Ureter (tissue), 1 donor: ENCODE measurements at regions not wholly inside any gene's neighbourhood (a gene's known extent, or its start where the extent isn't known, plus 50 kb on each side); places are given as distances from the start of the nearest gene placed in this dataset.

Experiments
- DNase-seq: peaks from one replicate; pipeline ENCODE4 v3.0.0-alpha.2; 2020; ENCODE audit warnings: low spot score
- donor health status: DM: yes; HTN: yes; CAD: no.

DNA sequence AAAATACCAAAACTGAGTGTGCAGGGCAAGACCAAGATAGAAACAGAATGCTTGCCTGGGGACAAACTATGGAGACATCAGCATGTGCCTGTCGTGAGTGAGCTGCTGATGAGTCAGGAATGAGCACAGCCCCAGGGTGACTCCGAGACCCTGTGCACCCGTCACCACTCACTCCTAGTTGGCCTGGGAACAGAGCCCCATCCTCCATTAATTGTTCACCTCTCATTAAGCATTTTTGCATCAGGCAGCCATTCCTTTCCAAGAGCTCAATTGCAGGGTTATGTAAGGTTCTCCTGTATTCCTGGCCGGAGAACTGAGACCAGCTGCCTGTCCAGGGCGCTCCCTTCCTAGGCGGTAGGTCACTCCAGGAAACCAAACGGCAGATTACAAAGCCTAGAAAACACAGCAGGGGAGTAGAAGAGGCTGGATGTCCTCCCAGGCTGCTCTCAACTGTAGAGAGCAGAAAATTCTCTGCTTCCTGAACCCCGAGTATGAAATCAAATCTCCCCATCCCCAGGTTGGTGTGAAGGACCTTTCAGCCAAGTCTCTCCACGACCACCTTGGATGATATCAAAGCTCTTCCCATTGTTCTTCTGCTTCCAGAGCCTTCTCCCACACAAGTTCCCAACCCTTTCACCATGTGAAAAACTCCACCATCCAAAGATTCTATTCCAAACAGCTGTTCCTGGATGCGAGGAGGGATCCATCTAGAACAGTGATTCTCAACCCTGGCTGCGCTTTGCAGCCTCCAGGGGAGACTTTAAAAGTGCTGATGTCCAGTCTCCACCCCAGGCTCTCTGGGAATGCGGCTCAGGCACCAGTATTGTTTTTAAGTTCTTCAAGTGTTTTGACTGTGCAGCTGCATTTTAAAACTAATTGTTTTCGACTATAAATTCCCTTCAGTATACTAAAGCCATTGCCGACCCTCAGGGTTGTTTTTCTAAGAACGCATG is 532.6 kb upstream of the JARID2 start:
- DNase-seq, result no peak

- no peak for DNase-seq
Observed at GRCh38 chr6:14713966-14714631, 531.8 kb upstream of the JARID2 start.

DNA sequence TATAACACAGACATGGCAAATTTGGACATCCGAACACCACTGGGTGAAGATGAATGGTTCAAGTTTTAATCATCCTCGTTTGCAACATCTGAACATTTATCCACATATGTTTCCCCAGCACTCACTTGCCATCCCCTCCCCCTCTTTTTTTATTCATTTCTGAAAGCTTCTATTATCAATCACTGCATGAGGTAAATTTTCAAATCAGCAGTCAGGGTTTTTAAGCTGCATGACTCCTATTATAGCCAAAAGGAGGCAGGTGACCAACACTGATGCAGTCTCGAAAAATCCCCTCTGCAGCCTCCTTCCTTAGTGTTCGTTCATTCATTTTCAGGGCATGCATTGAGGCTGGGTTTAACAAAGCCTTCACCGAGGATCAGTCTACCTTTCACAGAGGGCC is 530.8 kb upstream of the JARID2 start:
- no peak for DNase-seq

DNA sequence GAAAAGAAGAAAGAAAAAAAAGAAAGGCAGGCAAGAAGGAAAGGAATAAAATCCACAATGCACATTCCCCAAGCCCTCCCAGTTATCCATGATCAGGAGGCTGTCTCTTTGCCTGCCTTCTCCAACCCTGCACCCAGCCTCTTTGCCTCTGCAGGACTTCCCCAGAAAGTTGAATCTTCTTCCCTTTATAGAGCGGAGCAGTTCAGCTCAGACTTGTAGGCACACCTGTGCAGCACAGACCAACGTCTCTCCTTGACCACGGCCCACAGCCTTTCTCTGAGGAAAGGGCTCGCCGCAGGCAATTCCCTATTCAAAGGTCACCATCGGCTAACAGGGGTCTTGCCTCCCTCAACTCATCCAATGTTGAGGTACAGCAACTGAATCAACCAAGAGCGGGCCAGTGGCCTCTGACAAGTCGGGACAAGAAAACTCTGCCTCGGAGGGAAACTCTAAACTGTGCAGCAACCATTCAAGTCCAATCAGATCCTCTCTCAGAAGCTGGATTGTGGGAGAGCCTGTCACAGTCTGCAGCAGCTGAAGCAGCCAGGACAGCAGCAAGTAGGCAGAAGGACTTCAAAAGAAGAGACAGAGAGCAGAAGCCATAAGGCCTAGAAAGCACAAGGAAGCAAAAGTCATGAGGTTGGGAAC is 529.2 kb upstream of the JARID2 start:
- DNase-seq, result peak; percentile 52

DNA sequence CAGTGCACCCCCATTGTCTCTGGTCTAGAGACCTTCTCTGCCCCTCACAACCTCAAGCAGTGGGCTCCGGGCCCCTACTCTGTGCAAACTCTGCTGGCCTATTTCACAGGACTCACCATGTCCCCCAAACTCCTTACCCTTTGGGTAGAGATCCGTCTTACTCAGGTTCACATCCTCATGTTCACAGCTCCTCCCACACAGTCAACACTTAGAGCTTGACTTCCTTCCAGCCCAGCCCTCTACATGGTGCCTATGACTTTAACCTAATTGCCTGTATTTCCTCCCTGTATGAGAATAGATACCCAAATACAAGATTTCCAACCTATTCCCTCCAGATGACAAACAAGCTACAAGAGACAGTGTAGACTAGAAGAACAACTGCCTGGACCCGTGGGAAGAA is 528.6 kb upstream of the JARID2 start:
- no peak for DNase-seq

DNA sequence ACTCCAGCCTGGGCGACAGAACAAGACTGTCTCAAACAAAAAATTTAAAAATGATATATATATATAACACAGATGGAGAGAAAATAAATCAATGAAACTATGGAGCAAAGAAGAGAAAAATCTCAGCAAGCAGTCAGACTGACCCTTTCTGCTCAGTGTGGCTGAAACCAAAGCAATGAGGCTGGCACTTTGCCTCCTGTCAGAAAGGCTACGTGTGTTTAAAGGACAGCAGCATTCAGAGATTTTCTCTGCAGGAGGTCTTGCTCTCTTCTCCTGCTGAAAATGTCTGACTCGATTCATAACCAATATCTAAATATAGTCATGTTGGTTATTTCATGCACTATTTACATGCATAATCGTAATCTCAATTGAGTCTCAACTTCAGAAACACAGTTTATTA is 527.0 kb upstream of the JARID2 start:
- no peak for DNase-seq

- DNase-seq, result no peak
Observed at GRCh38 chr6:14719270-14719669, 526.6 kb upstream of the JARID2 start.

DNA sequence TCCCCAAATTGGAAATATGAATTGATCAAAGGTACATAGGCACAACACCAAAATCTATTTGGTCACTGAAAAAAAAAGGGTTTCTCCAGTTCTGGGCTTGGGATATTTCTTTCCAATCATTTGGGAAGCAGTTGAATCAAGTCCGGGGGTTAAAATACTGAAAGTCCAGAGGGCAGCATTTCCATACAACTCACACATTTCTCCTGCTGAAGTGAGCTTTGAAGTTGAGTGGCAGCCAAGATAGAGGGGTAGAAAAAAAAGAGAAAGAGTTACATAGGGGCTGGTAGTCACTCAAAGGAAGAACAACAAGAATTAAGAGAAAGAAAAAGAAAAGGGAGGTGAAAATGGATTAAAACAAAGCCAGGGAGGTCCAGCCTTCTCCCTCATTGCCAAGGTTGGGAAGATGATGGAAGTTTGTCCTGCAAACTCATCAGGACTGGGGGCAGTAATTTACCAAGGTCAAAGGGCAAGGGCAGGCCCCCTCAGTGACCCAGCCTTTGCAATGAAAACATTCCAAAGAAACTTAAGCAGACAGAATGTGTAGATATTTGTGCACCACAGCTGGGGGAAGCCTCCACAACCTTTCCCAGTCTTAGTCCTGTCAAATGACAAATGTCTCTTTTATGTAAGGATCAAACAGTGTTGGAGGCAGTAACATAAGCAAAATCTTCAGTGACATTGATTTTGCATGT is 525.3 kb upstream of the JARID2 start:
- DNase-seq, result no peak

DNA sequence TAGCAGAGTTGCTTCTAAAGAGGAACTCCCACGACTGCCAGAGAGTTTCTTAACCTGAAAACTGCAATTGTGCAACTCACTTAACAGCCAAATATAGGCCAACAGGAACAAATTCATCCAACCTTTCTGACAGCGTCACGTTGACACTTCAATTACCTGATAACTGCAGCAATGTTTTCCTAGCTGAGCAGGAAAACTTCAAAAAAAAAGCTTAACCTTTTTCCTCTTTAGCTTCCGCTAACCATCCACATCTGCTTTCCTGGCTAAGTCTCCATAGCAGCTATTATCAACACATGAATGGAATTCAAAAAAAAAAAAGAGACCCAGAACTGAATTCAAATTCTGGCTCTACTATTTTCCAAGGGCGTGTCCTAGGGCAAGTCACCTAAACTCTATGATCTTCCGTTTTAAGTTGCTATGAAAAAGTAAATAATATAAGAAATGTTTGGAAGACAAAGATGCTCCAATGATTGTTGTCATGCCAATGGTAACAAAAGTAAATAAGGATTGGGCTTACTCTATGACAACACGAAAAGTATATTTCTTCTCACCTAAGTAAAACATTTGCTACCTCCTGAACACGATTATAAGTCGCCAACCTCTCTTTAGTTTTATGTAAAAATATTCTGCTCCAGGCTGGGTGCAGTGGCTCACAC is 524.6 kb upstream of the JARID2 start:
- DNase-seq, result no peak

GRCh38 chr6:14722001-14722562 is 523.8 kb upstream of the JARID2 start:
- no peak for DNase-seq

DNA sequence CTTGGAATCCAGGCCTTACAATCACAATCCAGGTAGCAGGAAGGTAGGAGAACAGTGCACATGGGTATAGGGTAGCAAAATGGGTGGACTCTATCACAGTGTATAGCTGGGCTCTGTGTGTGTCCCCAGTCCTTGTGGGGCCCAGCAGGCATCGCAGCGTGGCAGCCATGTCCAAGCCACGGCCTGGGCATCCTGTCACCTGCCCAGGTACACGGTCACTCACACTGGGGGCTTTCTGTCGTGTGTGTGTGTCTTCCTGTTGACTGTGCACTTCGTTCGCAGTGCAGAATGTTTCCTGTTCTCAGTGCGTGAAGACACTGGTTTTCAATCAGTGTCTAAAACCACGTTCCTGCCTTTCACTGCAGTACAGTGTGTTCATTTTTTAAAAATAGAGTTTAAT is 523.2 kb upstream of the JARID2 start:
- DNase-seq, result no peak

GRCh38 chr6:14723535-14724086 is 522.3 kb upstream of the JARID2 start:
- DNase-seq, result no peak

DNA sequence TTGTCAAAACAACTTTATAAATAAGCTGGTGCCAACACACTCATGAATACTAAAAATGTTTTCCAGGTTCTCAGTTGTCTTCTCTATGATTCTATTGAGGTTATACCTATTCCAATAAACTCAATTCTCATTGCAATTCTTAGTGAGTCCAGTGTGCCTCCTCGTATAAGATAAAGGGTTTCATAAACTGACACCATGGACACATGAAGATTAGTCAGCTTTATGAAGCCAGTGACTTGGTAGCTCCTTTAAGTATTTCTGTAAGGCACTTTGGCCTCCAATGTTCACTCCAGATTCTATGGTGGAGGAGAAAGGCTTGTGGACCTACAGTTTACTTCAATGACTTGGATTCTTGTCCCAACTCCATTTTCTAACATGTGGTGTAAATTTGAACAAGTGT is 521.3 kb upstream of the JARID2 start:
- DNase-seq, result no peak

DNA sequence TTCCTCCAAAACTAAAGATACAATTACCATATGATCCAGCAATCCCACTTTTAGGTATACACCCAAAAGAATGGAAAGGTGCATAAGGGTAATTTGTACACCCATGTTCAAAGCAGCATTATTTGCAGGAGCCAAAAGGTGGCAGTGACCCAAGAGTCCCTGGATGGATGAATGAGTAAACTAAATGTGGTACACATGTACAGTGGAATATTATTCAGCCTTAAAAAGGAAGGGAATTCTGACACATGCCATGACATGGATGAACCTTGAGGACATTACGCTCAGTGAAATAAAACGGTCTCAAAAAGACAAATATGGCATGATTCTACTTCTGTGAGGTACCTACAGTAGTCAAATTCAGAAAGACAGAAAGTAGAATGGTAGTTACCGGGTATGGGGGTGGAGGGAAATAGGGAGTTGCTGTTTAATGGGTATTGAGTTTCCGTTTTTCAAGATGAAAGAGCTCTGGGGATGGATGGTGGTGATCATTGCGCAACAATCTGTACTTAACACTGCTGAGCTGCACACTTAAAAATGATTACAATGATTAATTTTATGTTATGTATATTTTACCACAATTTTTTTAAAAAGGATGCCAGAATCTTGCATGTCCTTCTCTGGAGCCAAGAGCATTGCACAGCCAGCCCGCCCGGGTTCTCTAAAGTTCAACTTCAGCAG is 518.9 kb upstream of the JARID2 start:
- DNase-seq, result no peak

DNA sequence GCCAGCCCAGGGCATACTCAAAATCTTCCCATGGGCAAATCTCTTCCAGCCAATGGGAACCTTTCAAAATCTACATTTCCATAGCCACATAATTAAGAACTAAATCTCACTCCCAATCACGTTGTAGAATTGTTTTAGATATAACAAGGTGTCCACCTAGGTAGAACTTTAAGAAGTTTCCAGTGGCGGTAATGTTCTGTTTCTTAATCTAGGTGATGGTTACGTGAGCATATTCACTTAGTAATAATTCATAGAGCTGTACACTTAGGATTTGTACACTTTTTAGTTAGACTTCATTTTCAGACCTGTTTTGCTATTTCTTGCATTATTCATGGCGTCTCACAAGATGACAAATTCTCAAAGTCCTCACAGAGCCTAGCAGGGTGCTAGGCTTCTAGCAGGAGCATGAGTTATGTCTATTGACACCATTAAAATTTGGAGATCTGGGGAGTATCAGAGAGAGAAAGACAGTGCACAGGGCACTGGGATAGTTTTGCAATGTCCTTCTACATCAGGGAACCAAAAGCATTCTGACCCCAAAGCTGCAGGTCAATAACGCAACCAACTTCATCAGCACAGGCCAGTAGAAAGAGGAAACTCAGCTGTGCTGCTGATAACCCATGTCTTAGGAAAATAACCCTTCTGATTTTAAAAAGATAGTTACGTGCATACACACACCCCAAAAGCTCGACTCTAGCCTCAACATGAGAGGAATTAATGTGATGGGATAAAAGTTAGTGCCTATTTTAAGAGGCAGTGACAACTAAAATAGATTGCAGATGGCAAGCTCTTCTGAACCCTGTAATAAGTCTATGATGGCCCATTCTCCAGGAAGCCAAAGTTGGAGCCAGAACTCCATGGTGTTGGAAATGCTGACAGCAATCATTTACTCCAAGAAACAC is 518.1 kb upstream of the JARID2 start:
- DNase-seq, result no peak

DNA sequence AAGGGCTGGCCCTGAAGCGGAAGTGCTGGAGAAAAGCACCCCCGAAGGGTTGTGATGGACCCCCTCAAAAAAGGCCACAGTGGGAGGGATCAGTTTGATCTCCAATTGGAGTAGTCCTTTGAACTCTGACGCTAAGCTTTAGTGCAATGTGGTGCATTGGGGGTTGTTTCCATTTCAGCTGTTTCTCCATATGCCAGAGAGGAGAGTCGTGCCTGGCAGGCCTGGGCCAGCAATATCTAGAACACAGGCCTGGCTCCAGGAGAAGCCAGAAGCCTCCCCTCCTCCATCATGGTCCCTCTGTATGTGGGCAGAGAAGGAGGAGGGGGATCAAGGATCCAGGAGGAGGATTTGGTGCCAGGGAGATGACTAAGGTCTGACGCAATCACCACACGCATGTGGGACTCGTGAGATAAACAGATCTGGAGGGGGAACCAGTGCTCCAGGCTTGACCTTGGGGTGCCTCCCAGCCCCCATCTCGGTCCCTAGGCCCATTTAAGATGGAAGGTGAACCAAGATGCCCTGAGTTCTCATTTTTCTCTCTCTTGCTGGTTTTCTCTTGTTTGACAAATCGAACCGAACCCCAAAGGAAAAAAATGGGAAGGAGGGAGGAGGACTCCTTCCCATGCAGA is 517.4 kb upstream of the JARID2 start:
- no peak for DNase-seq

DNA sequence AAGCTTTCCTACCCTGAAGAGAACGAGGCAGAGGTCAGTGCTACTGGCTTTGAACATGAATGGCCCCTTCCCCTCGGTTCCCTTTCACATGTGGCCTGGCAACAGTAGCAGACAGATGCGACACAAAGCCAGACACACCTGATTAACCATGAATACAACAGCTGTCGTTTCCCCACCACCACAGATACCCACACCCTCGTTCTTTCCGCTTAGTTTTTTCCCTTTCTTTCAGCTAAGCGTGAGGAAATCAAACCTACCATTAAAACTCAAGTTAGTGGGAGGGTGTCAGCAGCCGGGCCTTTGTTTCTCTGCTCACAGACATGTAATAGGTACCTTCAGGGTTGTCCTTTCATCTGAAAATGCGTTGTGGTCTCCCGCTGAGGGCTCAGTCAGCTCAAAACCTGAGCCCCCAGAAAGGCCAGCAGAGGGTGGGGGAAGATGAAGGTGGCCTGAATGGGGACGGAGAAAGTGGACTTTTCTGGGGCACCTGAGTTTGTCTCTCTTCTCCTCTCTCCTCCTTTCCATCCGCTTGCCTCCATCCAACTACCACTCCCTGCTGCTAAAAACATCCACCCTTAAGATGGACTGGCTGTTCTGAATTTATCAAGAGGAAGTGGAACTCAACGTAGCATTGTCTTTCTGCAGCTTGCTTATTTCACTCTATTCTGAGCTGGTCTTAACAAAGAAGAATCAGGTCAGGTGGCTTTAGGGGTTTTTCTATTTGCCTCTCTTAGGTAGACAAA is 516.6 kb upstream of the JARID2 start:
- DNase-seq, result no peak

DNA sequence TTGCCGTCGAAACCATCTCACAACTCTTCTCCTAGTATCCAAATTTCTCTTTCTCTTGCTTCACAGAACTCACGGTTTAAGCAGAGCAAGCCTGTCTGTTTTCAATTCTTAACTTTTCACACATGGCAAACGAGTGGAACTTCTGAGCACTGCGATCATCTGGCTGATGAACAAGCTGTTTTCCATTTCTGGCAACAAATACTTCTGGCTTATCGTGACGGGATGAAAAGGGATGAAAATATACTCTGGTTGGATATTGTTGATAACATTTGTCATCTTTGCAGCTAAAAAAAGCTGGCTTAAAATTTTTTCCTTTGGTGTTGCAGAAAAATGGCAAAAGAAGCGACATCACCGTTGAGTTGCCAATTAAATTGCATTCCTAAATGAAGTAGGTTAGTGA is 515.2 kb upstream of the JARID2 start:
- no peak for DNase-seq
